PC-9 (cell line): ENCODE measurements at regions not wholly inside any gene's neighbourhood (a gene's known extent, or its start where the extent isn't known, plus 50 kb on each side); places are given as distances from the start of the nearest gene placed in this dataset.

Experiments used
- BruUV-seq: library from RNA; stranded (reverse); fragments of 400-500 nt; replicated peaks from 2 replicates; lab custom pipeline; 2021; lab: Mats Ljungman, UMichigan
- CTCF ChIA-PET: fragments of 300-600 bp; sonication (Branson Sonifier 250); formaldehyde crosslinking; loops from one replicate; lab custom pipeline; 2022; ENCODE audit warnings: antibody characterized with exemption; lab: Charles Lee
- POLR2A ChIA-PET: fragments of 300-600 bp; sonication (Branson Sonifier 250); formaldehyde crosslinking; loops from one replicate; lab custom pipeline; 2022; ENCODE audit warnings: antibody characterized with exemption; ENCODE audit not compliant: unreplicated experiment; lab: Charles Lee
- DNase-seq, 2 experiments: peaks; one replicate each; pipeline versions ENCODE4 v3.0.0 to v3.0.0-alpha.2; 2015 to 2022; ENCODE audit warnings: mixed read lengths in 1 of 2
- H2AFZ ChIP-seq: fragments of 200-600 bp; sonication (generic); 2 replicates; pipeline ENCODE4 v1.8.1; 2017; ENCODE audit warnings: antibody characterized with exemption
- H3F3A ChIP-seq: fragments of 200-600 bp; sonication (generic); 2 replicates; pipeline ENCODE4 v1.8.1; 2017; ENCODE audit warnings: antibody characterized with exemption, mild to moderate bottlenecking, low read depth; ENCODE audit not compliant: insufficient read depth
- H3K27ac ChIP-seq: fragments of 200-600 bp; sonication (generic); 2 replicates; pipeline ENCODE4 v1.6.1; 2016; ENCODE audit warnings: mixed run types
- H3K27me3 ChIP-seq: fragments of 200-600 bp; sonication (generic); 2 replicates; pipeline ENCODE4 v1.6.1; 2016; ENCODE audit warnings: low read depth, mixed run types; ENCODE audit not compliant: insufficient read depth
- H3K36me3 ChIP-seq: fragments of 200-600 bp; sonication (generic); 2 replicates; pipeline ENCODE4 v1.6.1; 2016; ENCODE audit warnings: low read depth, mixed run types
- H3K4me1 ChIP-seq: fragments of 200-600 bp; sonication (generic); replicated peaks from 2 replicates; pipeline ENCODE4 v1.6.1; 2016; ENCODE audit warnings: mixed run types; ENCODE audit not compliant: insufficient read depth
- H3K4me2 ChIP-seq: fragments of 200-600 bp; sonication (generic); 2 replicates; pipeline ENCODE4 v1.6.1; 2017; ENCODE audit warnings: mixed run types
- H3K4me3 ChIP-seq: fragments of 200-600 bp; sonication (generic); 2 replicates; pipeline ENCODE4 v1.6.1; 2016; ENCODE audit warnings: mixed run types
- H3K79me2 ChIP-seq: fragments of 200-600 bp; sonication (generic); 2 replicates; pipeline ENCODE4 v1.6.1; 2017; ENCODE audit warnings: low read depth, mixed run types
- H3K9me2 ChIP-seq: fragments of 200-600 bp; sonication (generic); 2 replicates; pipeline ENCODE4 v1.8.1; 2017; ENCODE audit warnings: mild to moderate bottlenecking; ENCODE audit not compliant: insufficient read depth
- H3K9me3 ChIP-seq: fragments of 200-600 bp; sonication (generic); 2 replicates; pipeline ENCODE4 v1.8.1; 2016; ENCODE audit warnings: low read depth; ENCODE audit not compliant: insufficient read depth
- H4K20me1 ChIP-seq: fragments of 200-600 bp; sonication (generic); 2 replicates; pipeline ENCODE4 v1.8.1; 2017; ENCODE audit not compliant: insufficient read depth
- CTCF ChIP-seq: fragments of 200-600 bp; sonication (generic); conservative IDR thresholded peaks from 2 replicates; pipeline ENCODE4 v1.6.1; 2017; ENCODE audit warnings: mixed run types, antibody characterized with exemption, mild to moderate bottlenecking, moderate library complexity
- EZH2 ChIP-seq: fragments of 200-600 bp; sonication (generic); IDR thresholded peaks from 2 replicates; pipeline ENCODE4 v1.8.0; 2017; ENCODE audit warnings: antibody characterized with exemption, low read depth
- intact Hi-C: fragments of 100-400 bp; cut with micrococcal nuclease; formaldehyde crosslinking; loops from one replicate; pipeline ENCODE4 v1.10.0; 2022; ENCODE audit not compliant: unreplicated experiment

GRCh38 chr4:66687459-66687858 is 857.8 kb downstream of the CENPC start:
- Histone ChIP-seq H2AFZ (no peak overlapping the region), H3K36me3 (no peaks in the 10 kb centered on the region), H3K4me3 (no peak overlapping the region), H3K4me1 (no peaks in the 10 kb centered on the region), H3K9me2 (no peaks in the 10 kb centered on the region), H3K9me3 (no peaks in the 10 kb centered on the region), H3K27ac (no peak overlapping the region), H3F3A (no peaks in the 10 kb centered on the region), H3K79me2 (no peaks in the 10 kb centered on the region), H3K27me3 (no peaks in the 10 kb centered on the region), H3K4me2 (no peak overlapping the region), H4K20me1 (no peaks in the 10 kb centered on the region)
- no peak for TF ChIP-seq EZH2
- ChIA-PET CTCF (no interaction called here), POLR2A (no interaction called here)
- no peak for DNase-seq
- no TSS peak for BruUV-seq
- intact Hi-C loops = no loop called here

GRCh38 chr4:66681962-66682361 is 863.3 kb downstream of the CENPC start:
- TF ChIP-seq CTCF (no peak), EZH2 (no peak)
- no peaks in the 10 kb centered on the region for H3K9me2 ChIP-seq
- CTCF ChIA-PET = no interaction called here
- no peaks in the 10 kb centered on the region for H3K9me3 ChIP-seq
- no TSS peak for BruUV-seq
- no peak overlapping the region for H3K4me2 ChIP-seq
- no peak overlapping the region for H2AFZ ChIP-seq
- intact Hi-C loops = no loop called here
- no peaks in the 10 kb centered on the region for H3K4me1 ChIP-seq
- no peaks in the 10 kb centered on the region for H3K79me2 ChIP-seq
- no peaks in the 10 kb centered on the region for H3F3A ChIP-seq
- POLR2A ChIA-PET = no interaction called here
- H3K36me3 ChIP-seq = no peaks in the 10 kb centered on the region
- no peaks in the 10 kb centered on the region for H3K27me3 ChIP-seq
- no peak overlapping the region for H3K4me3 ChIP-seq
- DNase-seq = no peak
- no peaks in the 10 kb centered on the region for H4K20me1 ChIP-seq
- no peak overlapping the region for H3K27ac ChIP-seq

- H3K27ac ChIP-seq = no peak overlapping the region
- intact Hi-C loops = no loop called here
- H3K36me3 ChIP-seq = no peaks in the 10 kb centered on the region
- H3K27me3 ChIP-seq = no peaks in the 10 kb centered on the region
- H3K4me1 ChIP-seq = no peaks in the 10 kb centered on the region
- H3K79me2 ChIP-seq = no peaks in the 10 kb centered on the region
- no TSS peak for BruUV-seq
- no peaks in the 10 kb centered on the region for H4K20me1 ChIP-seq
- no peaks in the 10 kb centered on the region for H3K9me3 ChIP-seq
- no peaks in the 10 kb centered on the region for H3K9me2 ChIP-seq
- no peak overlapping the region for H3K4me3 ChIP-seq
- H3F3A ChIP-seq = no peaks in the 10 kb centered on the region
- no peak for DNase-seq
- no peak overlapping the region for H3K4me2 ChIP-seq
- ChIA-PET CTCF (no interaction called here), POLR2A (no interaction called here)
- TF ChIP-seq CTCF = no peak
- TF ChIP-seq EZH2 = no peak
- no peak overlapping the region for H2AFZ ChIP-seq
Measured at GRCh38 chr4:66667249-66667648, 878.1 kb downstream of the CENPC start.

GRCh38 chr4:66662620-66663019 is 882.7 kb downstream of the CENPC start:
- POLR2A ChIA-PET = interaction anchor here (0.7 kb wide), 1 partner anchor 572 kb away, joined by 4 read pairs; no protein-coding TSS in a partner anchor
- Histone ChIP-seq H3K27me3 (no peaks in the 10 kb centered on the region), H3K4me1 (no peaks in the 10 kb centered on the region), H3K4me3 (no peak overlapping the region), H3K79me2 (no peaks in the 10 kb centered on the region), H2AFZ (no peak overlapping the region), H3K27ac (no peak overlapping the region), H4K20me1 (no peaks in the 10 kb centered on the region), H3K4me2 (no peak overlapping the region), H3K36me3 (no peaks in the 10 kb centered on the region), H3K9me3 (no peaks in the 10 kb centered on the region), H3K9me2 (no peaks in the 10 kb centered on the region), H3F3A (no peaks in the 10 kb centered on the region)
- TF ChIP-seq EZH2 (no peak), CTCF (no peak)
- intact Hi-C loops = no loop called here
- no TSS peak for BruUV-seq
- no peak for DNase-seq
- CTCF ChIA-PET = no interaction called here
